ENCODE measurements at regions not wholly inside any gene's neighbourhood (a gene's known extent, or its start where the extent isn't known, plus 50 kb on each side); places are given as distances from the start of the nearest gene placed in this dataset.
"Not testable (repeated sequence)": the region's sequence is repeated elsewhere in the genome, so short reads cannot be mapped to it uniquely, and the experiment has no call there.

DNA sequence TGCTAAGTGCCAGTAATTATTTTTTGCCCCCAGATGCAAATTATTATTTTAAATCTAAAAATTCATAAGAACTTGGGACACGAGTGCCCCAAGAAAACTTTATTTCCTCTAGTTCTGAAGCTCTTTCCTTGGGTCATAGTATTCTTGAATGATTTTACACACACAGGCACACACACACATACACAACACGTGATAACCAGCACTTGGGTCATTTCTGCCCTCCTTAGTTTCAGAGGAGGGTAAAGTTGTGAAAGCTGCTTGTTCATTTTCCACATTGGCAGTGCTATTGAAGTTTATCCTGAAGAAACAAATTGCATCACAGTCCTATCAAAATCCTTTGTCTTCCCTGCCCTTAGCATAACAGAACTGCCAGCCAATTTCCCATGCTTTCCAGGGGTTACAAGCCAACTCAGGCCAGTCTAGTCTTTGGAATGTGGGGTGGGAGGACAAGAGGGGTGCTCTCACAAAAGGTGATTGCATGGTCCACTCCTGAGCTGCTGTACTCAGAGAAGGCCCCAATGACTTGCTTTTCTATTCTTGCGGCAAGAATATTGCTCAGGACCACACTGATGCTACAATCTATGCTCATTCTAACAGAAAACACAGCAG is 98.5 kb upstream of the POGK start:
- Histone ChIP-seq H3K79me2 (ENCODE audit: insufficient read depth, low read length) (no peaks in the 10 kb centered on the region), H3K9me3 (ENCODE audit: insufficient read depth, low read depth, low read length) (peaks cover 4% of the 10 kb centered on the region), H3K36me3 (ENCODE audit: insufficient read depth, low read length) (no peaks in the 10 kb centered on the region), H3K4me2 (ENCODE audit: low read length) (no peak overlapping the region), H2AFZ (ENCODE audit: low read depth, low read length) (no peak overlapping the region), H3K4me3 (ENCODE audit: insufficient read depth, low read depth, low read length) (no peak overlapping the region), H3K27me3 (ENCODE audit: insufficient read depth, low read length) (no peaks in the 10 kb centered on the region), H4K20me1 (ENCODE audit: insufficient read depth, low read length) (no peaks in the 10 kb centered on the region), H3K27ac (ENCODE audit: low read depth, low read length) (no peak overlapping the region), H3K9ac (ENCODE audit: low read length) (no peak overlapping the region), H3K4me1 (ENCODE audit: insufficient read depth, low read length) (no peaks in the 10 kb centered on the region)
- no peaks in the 10 kb centered on the region for H3K27me3 Mint-ChIP-seq (ENCODE audit: low read depth, unreplicated experiment)
- DNase-seq (ENCODE audit: low read depth) (no peak), FAIRE-seq (no peak)
- TF ChIP-seq, protein P1, sequence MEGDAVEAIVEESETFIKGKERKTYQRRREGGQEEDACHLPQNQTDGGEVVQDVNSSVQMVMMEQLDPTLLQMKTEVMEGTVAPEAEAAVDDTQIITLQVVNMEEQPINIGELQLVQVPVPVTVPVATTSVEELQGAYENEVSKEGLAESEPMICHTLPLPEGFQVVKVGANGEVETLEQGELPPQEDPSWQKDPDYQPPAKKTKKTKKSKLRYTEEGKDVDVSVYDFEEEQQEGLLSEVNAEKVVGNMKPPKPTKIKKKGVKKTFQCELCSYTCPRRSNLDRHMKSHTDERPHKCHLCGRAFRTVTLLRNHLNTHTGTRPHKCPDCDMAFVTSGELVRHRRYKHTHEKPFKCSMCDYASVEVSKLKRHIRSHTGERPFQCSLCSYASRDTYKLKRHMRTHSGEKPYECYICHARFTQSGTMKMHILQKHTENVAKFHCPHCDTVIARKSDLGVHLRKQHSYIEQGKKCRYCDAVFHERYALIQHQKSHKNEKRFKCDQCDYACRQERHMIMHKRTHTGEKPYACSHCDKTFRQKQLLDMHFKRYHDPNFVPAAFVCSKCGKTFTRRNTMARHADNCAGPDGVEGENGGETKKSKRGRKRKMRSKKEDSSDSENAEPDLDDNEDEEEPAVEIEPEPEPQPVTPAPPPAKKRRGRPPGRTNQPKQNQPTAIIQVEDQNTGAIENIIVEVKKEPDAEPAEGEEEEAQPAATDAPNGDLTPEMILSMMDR (IDR thresholded peaks at IDR 0.05; ENCODE audit: insufficient read depth, low read depth, low read length) = no peak
- peaks cover 4% of the 10 kb centered on the region for H3K9me3 Mint-ChIP-seq (ENCODE audit: unreplicated experiment)
- no peaks in the 10 kb centered on the region for H3K36me3 Mint-ChIP-seq (ENCODE audit: low read depth, unreplicated experiment)
- no peak overlapping the region for H3K27ac Mint-ChIP-seq (ENCODE audit: unreplicated experiment)
- H3K4me1 Mint-ChIP-seq (ENCODE audit: low read depth, unreplicated experiment) = no peaks in the 10 kb centered on the region
- no peak overlapping the region for H3K4me3 Mint-ChIP-seq (ENCODE audit: unreplicated experiment)

DNA sequence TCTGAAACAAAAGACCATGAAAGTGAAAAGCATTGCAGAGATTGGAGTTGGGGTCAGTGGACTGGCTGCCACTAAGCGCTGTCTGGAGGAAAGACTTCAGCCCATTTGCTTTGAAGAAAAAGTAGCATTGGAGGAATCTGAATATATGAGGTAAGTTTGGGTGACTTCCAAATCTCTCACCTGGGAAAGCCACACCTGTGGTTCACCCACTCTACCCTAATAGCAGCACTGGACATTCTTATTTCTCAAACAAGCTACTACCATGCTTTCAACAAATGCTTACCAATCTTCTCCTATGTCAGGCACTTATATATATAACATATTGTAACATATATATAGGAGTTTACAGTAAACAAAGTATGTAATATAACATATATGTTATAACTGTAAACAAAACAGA is 76.0 kb upstream of the POGK start:
- no peaks in the 10 kb centered on the region for H3K9me3 Mint-ChIP-seq (ENCODE audit: unreplicated experiment)
- Histone ChIP-seq H2AFZ (ENCODE audit: low read depth, low read length) (no peak overlapping the region), H3K9ac (ENCODE audit: low read length) (no peak overlapping the region), H3K27ac (ENCODE audit: low read depth, low read length) (no peak overlapping the region), H3K4me2 (ENCODE audit: low read length) (no peak overlapping the region), H3K36me3 (ENCODE audit: insufficient read depth, low read length) (no peaks in the 10 kb centered on the region), H3K27me3 (ENCODE audit: insufficient read depth, low read length) (no peaks in the 10 kb centered on the region), H3K4me1 (ENCODE audit: insufficient read depth, low read length) (no peaks in the 10 kb centered on the region), H3K79me2 (ENCODE audit: insufficient read depth, low read length) (no peaks in the 10 kb centered on the region), H3K4me3 (ENCODE audit: insufficient read depth, low read depth, low read length) (no peak overlapping the region), H3K9me3 (ENCODE audit: insufficient read depth, low read depth, low read length) (no peaks in the 10 kb centered on the region), H4K20me1 (ENCODE audit: insufficient read depth, low read length) (no peaks in the 10 kb centered on the region)
- H3K27me3 Mint-ChIP-seq (ENCODE audit: low read depth, unreplicated experiment) = no peaks in the 10 kb centered on the region
- TF ChIP-seq, protein P1 (IDR thresholded peaks at IDR 0.05; ENCODE audit: insufficient read depth, low read depth, low read length) = no peak
- no peak for TF ChIP-seq EZH2 (IDR thresholded peaks at IDR 0.05; ENCODE audit: insufficient read depth, low read length)
- H3K4me3 Mint-ChIP-seq (ENCODE audit: unreplicated experiment) = no peak overlapping the region
- H3K27ac Mint-ChIP-seq (ENCODE audit: unreplicated experiment) = no peak overlapping the region
- no peaks in the 10 kb centered on the region for H3K4me1 Mint-ChIP-seq (ENCODE audit: low read depth, unreplicated experiment)
- no peak for FAIRE-seq
- DNase-seq (ENCODE audit: low read depth) = no peak
- H3K36me3 Mint-ChIP-seq (ENCODE audit: low read depth, unreplicated experiment) = no peaks in the 10 kb centered on the region

DNA sequence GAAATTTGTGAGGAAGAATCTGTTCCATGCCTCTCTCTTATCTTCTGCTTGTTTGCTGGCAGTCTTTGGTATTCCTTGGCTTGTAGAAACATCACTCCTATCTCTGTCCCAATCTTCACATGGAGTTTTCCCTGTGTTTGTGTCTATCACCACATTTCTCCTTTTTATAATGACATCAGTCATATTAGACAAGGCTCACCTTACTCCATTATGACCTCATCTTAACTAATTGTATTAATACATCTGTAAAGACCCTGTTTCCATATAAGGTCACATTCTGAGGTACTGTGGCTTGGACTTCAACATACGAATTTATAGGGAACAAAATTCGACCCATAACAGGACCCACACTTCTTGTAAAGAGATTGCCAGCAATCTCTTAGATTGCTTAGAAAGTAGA is 72.3 kb upstream of the POGK start:
- Histone ChIP-seq H4K20me1 (ENCODE audit: insufficient read depth, low read length) (no peaks in the 10 kb centered on the region), H3K9me3 (ENCODE audit: insufficient read depth, low read depth, low read length) (peaks cover 6% of the 10 kb centered on the region), H3K4me3 (ENCODE audit: insufficient read depth, low read depth, low read length) (no peak overlapping the region), H2AFZ (ENCODE audit: low read depth, low read length) (no peak overlapping the region), H3K9ac (ENCODE audit: low read length) (no peak overlapping the region), H3K79me2 (ENCODE audit: insufficient read depth, low read length) (no peaks in the 10 kb centered on the region), H3K27me3 (ENCODE audit: insufficient read depth, low read length) (no peaks in the 10 kb centered on the region), H3K4me1 (ENCODE audit: insufficient read depth, low read length) (no peaks in the 10 kb centered on the region), H3K36me3 (ENCODE audit: insufficient read depth, low read length) (no peaks in the 10 kb centered on the region), H3K4me2 (ENCODE audit: low read length) (no peak overlapping the region), H3K27ac (ENCODE audit: low read depth, low read length) (no peak overlapping the region)
- H3K36me3 Mint-ChIP-seq (ENCODE audit: low read depth, unreplicated experiment) = peaks cover 2% of the 10 kb centered on the region
- H3K27ac Mint-ChIP-seq (ENCODE audit: unreplicated experiment) = no peak overlapping the region
- H3K27me3 Mint-ChIP-seq (ENCODE audit: low read depth, unreplicated experiment) = no peaks in the 10 kb centered on the region
- H3K9me3 Mint-ChIP-seq (ENCODE audit: unreplicated experiment) = peaks cover 8% of the 10 kb centered on the region
- FAIRE-seq (no peak), DNase-seq (ENCODE audit: low read depth) (no peak)
- no peak overlapping the region for H3K4me3 Mint-ChIP-seq (ENCODE audit: unreplicated experiment)
- TF ChIP-seq, protein P1 (IDR thresholded peaks at IDR 0.05; ENCODE audit: insufficient read depth, low read depth, low read length) = no peak
- no peak for TF ChIP-seq EZH2 (IDR thresholded peaks at IDR 0.05; ENCODE audit: insufficient read depth, low read length)
- no peaks in the 10 kb centered on the region for H3K4me1 Mint-ChIP-seq (ENCODE audit: low read depth, unreplicated experiment)

DNA sequence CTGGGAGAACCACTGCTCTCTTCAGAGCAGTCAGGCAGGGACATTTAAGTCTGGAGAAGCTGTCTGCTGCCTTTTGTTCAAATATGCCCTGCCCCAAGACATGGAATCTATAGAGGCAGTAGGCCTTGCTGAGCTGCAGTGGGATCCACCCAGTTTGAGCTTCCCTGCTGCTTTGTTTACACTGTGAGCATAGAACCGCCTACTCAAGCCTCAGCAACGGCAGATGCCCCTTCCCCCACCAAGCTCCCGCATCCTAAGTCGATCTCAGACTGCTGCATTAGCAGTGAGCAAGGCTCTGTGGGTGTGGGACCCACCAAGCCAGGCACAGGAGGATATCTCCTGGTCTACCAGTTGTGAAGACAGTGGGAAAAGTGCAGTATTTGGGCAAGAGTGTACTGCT is 54.6 kb upstream of the POGK start:
- H3K79me2 ChIP-seq (ENCODE audit: insufficient read depth, low read length); H3K27ac Mint-ChIP-seq (ENCODE audit: unreplicated experiment); H3K9ac ChIP-seq (ENCODE audit: low read length); H3K27me3 ChIP-seq (ENCODE audit: insufficient read depth, low read length); H3K4me1 ChIP-seq (ENCODE audit: insufficient read depth, low read length); H3K4me1 Mint-ChIP-seq (ENCODE audit: low read depth, unreplicated experiment); H4K20me1 ChIP-seq (ENCODE audit: insufficient read depth, low read length); H2AFZ ChIP-seq (ENCODE audit: low read depth, low read length); H3K4me2 ChIP-seq (ENCODE audit: low read length); H3K9me3 Mint-ChIP-seq (ENCODE audit: unreplicated experiment); H3K9me3 ChIP-seq (ENCODE audit: insufficient read depth, low read depth, low read length); H3K27ac ChIP-seq (ENCODE audit: low read depth, low read length); DNase-seq (ENCODE audit: low read depth); H3K27me3 Mint-ChIP-seq (ENCODE audit: low read depth, unreplicated experiment); H3K36me3 Mint-ChIP-seq (ENCODE audit: low read depth, unreplicated experiment); FAIRE-seq; H3K4me3 ChIP-seq (ENCODE audit: insufficient read depth, low read depth, low read length); H3K36me3 ChIP-seq (ENCODE audit: insufficient read depth, low read length); H3K4me3 Mint-ChIP-seq (ENCODE audit: unreplicated experiment): not testable (repeated sequence)
